ENCODE measurements at regions not wholly inside any gene's neighbourhood (a gene's known extent, or its start where the extent isn't known, plus 50 kb on each side); places are given as distances from the start of the nearest gene placed in this dataset.

GRCh38 chr2:42907835-42908234 lies 115.5 kb upstream of the HAAO start:
- TF ChIP-seq CTCF (conservative IDR thresholded peaks at IDR 0.05; ENCODE audit: low read length) (no peak), EZH2phosphoT487 (IDR thresholded peaks at IDR 0.05; ENCODE audit: borderline replicate concordance) (no peak)

All from Loucy (cell line).